ENCODE measurements at regions not wholly inside any gene's neighbourhood (a gene's known extent, or its start where the extent isn't known, plus 50 kb on each side); places are given as distances from the start of the nearest gene placed in this dataset.

- FAIRE-seq: no peak
- H3K4me2 ChIP-seq (ENCODE audit: control insufficient read depth, insufficient read depth): no peak overlapping the region
- H3K4me3 ChIP-seq: no peak overlapping the region
- H3K4me1 ChIP-seq (ENCODE audit: control insufficient read depth, insufficient read depth, low read length): no peaks in the 10 kb centered on the region
- no peaks in the 10 kb centered on the region for H4K20me1 ChIP-seq (ENCODE audit: control insufficient read depth, insufficient read depth)
- BruUV-seq (replicated peaks): no TSS peak
- intact Hi-C loops (cut with micrococcal nuclease; ENCODE audit: unreplicated experiment) (no loop called here), in situ Hi-C loops (cut with MboI) (no loop called here)
- H3K27me3 ChIP-seq (replicated peaks in 1 of 2; ENCODE audit: control insufficient read depth in 2 of 2, insufficient read depth in 2 of 2, low read length in 1 of 2): no peaks in the 10 kb centered on the region; a peak in 1 of 4 replicates
- H3K9ac ChIP-seq (ENCODE audit: control insufficient read depth, insufficient read depth, low read length): no peak overlapping the region
- POLR2A ChIA-PET: no interaction called here
- no peaks in the 10 kb centered on the region for H3K79me2 ChIP-seq (ENCODE audit: control insufficient read depth, insufficient read depth, low read length)
- RAD21 ChIA-PET (ENCODE audit: unreplicated experiment): no interaction called here
- no peaks in the 10 kb centered on the region for H3K36me3 ChIP-seq (ENCODE audit: control insufficient read depth in 2 of 2, insufficient read depth in 2 of 2, low read length in 1 of 2)
- H3K27ac ChIP-seq (ENCODE audit: control insufficient read depth, insufficient read depth): no peak overlapping the region
- no peak overlapping the region for H2AFZ ChIP-seq (ENCODE audit: control insufficient read depth, low read depth, low read length)
- SMC1A ChIA-PET (ENCODE audit: uncharacterized antibody, unreplicated experiment): no interaction called here
- no peaks in the 10 kb centered on the region; the same call in 2 of the 3 replicates for H3K9me3 ChIP-seq (replicated peaks; ENCODE audit: control insufficient read depth, insufficient read depth, low read length)
- WGBS (ENCODE audit: insufficient coverage, insufficient replicate concordance, low lambda C conversion rate, missing lambda C conversion rate): 16% methylated on average over 6 of the region's 6 CpGs
- CTCF ChIA-PET: interaction anchor here (0.6 kb wide), 1 partner anchor 228 kb away, joined by 3 read pairs; no protein-coding TSS in a partner anchor
- DNase-seq (ENCODE audit: low read depth, low spot score): no peak
- no peak for TF ChIP-seq FOS (IDR thresholded peaks at IDR 0.05; ENCODE audit: borderline replicate concordance, extremely low read depth, insufficient read length)
- no peak for TF ChIP-seq BRCA1 (IDR thresholded peaks at IDR 0.05; ENCODE audit: low read depth, low read length)
- no peak for TF ChIP-seq CHD4 (IDR thresholded peaks at IDR 0.05)
- no peak for TF ChIP-seq HCFC1 (IDR thresholded peaks at IDR 0.05; ENCODE audit: low read length)
- TF ChIP-seq LARP7 (IDR thresholded peaks at IDR 0.05): no peak
- no peak for TF ChIP-seq ZNF592 (IDR thresholded peaks at IDR 0.05)
- TF ChIP-seq EZH2 (IDR thresholded peaks at IDR 0.05; ENCODE audit: borderline replicate concordance, control insufficient read depth, low read depth, low read length): no peak
- TF ChIP-seq, protein P1, sequence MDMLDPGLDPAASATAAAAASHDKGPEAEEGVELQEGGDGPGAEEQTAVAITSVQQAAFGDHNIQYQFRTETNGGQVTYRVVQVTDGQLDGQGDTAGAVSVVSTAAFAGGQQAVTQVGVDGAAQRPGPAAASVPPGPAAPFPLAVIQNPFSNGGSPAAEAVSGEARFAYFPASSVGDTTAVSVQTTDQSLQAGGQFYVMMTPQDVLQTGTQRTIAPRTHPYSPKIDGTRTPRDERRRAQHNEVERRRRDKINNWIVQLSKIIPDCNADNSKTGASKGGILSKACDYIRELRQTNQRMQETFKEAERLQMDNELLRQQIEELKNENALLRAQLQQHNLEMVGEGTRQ (IDR thresholded peaks at IDR 0.05; ENCODE audit: borderline replicate concordance, low read depth, low read length): no peak
- TF ChIP-seq SUZ12 (IDR thresholded peaks at IDR 0.05; ENCODE audit: unreplicated experiment): no peak
- no peak for TF ChIP-seq ZZZ3 (IDR thresholded peaks at IDR 0.05; ENCODE audit: control insufficient read depth, insufficient read length, low read depth)
- TF ChIP-seq NFYB (IDR thresholded peaks at IDR 0.05; ENCODE audit: insufficient read depth, low read depth, low read length): no peak
- TF ChIP-seq ZBTB4 (CRISPR knock-in tag; IDR thresholded peaks at IDR 0.05): no peak
- no peak for TF ChIP-seq YBX1 (IDR thresholded peaks at IDR 0.05)
- no peak for TF ChIP-seq SPI1 (IDR thresholded peaks at IDR 0.05; ENCODE audit: borderline replicate concordance, insufficient read depth, low read depth, low read length)
- ATAC-seq: no peak
These were observed 174.2 kb downstream of the ANKRD60 start for GRCh38 chr20:58054082-58054779.

Data from GM12878 (cell line).